Activated naive CD8-positive, alpha-beta T cell treated with anti-CD3 and anti-CD28 coated beads, Interleukin-2, amount 50 U/mL, for 24 hours (primary cell): ENCODE measurements at regions not wholly inside any gene's neighbourhood (a gene's known extent, or its start where the extent isn't known, plus 50 kb on each side); places are given as distances from the start of the nearest gene placed in this dataset.

Source experiments
- ATAC-seq: fragments of 150-1000 bp; cut with Tn5 transposase; one replicate; pipeline ENCODE4 v1.10.0; 2021
- DNase-seq: peaks from one replicate; pipeline ENCODE4 v3.0.0; 2021
- H3K27ac Mint-ChIP-seq: one replicate; pipeline ENCODE4 v1.8.0; 2021; ENCODE audit warnings: mild to moderate bottlenecking, mixed read lengths
- H3K27me3 Mint-ChIP-seq: one replicate; pipeline ENCODE4 v1.8.0; 2021; ENCODE audit warnings: mixed read lengths
- H3K36me3 Mint-ChIP-seq: one replicate; pipeline ENCODE4 v1.8.0; 2021; ENCODE audit warnings: low read depth, mixed read lengths
- H3K4me1 Mint-ChIP-seq: one replicate; pipeline ENCODE4 v1.8.0; 2021; ENCODE audit warnings: mixed read lengths
- H3K4me3 Mint-ChIP-seq: one replicate; pipeline ENCODE4 v1.8.0; 2021; ENCODE audit warnings: mild to moderate bottlenecking, moderate library complexity, mixed read lengths
- H3K9me3 Mint-ChIP-seq: one replicate; pipeline ENCODE4 v1.8.0; 2021; ENCODE audit warnings: mixed read lengths

DNA sequence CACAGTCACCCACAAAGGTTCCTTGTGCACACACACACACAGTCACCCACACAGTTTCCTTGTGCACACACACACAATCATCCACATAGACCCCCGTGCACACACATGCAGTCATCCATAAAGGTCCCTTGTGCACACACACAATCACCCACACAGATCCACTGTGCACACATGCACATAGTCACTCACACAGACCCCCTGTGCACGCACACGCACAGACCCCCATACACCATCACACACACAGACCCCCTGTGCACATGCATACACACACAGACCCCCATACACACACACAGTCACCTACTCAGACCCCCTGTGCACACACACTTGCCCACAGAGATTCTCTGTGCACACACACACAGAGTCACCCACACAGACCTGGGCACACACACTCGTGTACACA is 107.1 kb downstream of the HSPH1 start:
- no peak overlapping the region for H3K4me3 Mint-ChIP-seq
- peaks cover 3% of the 10 kb centered on the region for H3K27me3 Mint-ChIP-seq
- no peak for ATAC-seq
- H3K4me1 Mint-ChIP-seq: peaks cover 13% of the 10 kb centered on the region
- H3K36me3 Mint-ChIP-seq: no peaks in the 10 kb centered on the region
- no peak for DNase-seq
- no peaks in the 10 kb centered on the region for H3K9me3 Mint-ChIP-seq
- H3K27ac Mint-ChIP-seq: no peak overlapping the region

DNA sequence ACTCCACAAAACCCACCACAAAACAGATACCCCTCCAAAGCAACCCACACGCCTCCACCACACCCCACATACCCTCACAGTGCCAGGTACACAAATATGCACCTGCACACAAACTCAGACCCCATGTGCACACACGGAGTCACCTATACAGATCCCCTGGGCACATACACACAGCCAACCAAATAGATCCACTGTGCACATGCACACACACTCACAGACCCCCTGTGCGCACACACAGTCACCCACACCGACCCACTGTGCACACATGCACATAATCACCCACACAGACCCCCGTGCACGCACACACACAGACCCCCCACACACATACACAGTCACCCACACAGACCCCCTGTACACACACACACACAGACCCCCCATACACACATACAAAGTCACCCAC is 107.8 kb downstream of the HSPH1 start:
- no peaks in the 10 kb centered on the region for H3K9me3 Mint-ChIP-seq
- DNase-seq: no peak
- peaks cover 13% of the 10 kb centered on the region for H3K4me1 Mint-ChIP-seq
- no peak overlapping the region for H3K27ac Mint-ChIP-seq
- ATAC-seq: no peak
- no peak overlapping the region for H3K4me3 Mint-ChIP-seq
- H3K36me3 Mint-ChIP-seq: no peaks in the 10 kb centered on the region
- peaks cover 3% of the 10 kb centered on the region for H3K27me3 Mint-ChIP-seq

DNA sequence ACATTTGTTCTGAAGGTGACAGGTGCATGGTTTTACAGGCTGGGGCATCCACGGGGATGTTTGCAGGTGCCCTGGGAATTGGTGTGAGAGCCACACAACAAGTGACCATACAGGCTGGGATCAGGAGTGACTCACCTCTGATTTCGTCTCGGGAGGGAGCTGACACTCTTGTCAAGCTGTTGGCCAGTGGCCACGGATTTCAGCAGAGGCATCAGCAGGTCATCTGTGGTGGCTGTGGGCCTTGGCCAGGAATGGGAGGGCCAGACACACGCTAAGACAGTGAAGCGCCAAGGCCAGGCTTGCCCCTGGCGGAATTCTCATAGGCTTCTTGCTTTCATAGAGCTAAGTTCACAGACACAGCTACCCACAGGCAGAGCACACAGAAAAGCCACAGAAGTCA is 108.6 kb downstream of the HSPH1 start:
- ATAC-seq: no peak
- no peak for DNase-seq
- Mint-ChIP-seq H3K27ac (no peak overlapping the region), H3K27me3 (peaks cover 3% of the 10 kb centered on the region), H3K36me3 (no peaks in the 10 kb centered on the region), H3K4me3 (no peak overlapping the region), H3K9me3 (no peaks in the 10 kb centered on the region), H3K4me1 (peaks cover 13% of the 10 kb centered on the region)

DNA sequence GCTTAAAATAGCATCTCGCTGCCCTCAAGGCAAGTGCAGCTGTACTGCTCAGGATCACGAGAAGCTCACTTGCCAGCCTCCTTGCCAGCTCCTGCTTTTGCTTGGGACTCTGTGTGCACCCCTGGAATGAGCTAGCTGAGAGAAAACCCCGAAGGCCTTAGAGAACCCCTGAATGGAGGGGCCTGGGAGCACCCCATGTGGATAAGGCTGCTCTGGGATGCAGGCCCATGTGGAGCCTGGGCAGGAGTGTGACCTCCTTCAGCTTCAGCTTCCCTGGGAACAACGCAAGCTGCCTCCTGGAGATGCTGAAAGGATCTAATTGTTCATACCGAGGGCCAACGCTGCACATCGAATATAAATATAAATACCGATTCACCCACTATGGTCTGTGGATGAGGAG is 109.2 kb downstream of the HSPH1 start:
- Mint-ChIP-seq H3K27ac (no peak overlapping the region), H3K27me3 (peaks cover 3% of the 10 kb centered on the region), H3K36me3 (no peaks in the 10 kb centered on the region), H3K9me3 (no peaks in the 10 kb centered on the region), H3K4me3 (no peak overlapping the region), H3K4me1 (peaks cover 13% of the 10 kb centered on the region)
- no peak for ATAC-seq
- DNase-seq: no peak

DNA sequence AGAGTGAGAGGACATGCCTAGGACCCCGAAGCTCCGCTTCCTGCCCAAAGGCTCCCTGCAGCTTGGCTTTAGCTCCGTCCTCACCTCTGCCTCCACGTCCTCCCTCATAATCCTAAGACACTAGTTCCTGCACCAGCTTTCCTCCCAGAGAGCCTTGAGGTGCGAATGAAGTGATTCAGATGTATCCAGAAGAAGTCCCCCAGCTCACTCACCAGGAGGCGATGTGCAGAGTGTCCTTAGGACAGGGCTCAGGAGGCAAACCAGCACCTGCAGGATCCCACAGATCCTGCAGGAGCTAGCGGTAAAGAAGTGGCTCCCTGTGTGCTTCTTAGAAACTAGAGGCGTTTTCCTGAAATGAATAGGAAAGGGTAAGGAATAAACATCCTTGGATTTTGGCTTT is 109.7 kb downstream of the HSPH1 start:
- ATAC-seq (no peak), DNase-seq (no peak)
- H3K27me3 Mint-ChIP-seq: peaks cover 3% of the 10 kb centered on the region
- H3K4me3 Mint-ChIP-seq: no peak overlapping the region
- no peak overlapping the region for H3K27ac Mint-ChIP-seq
- H3K4me1 Mint-ChIP-seq: peaks cover 13% of the 10 kb centered on the region
- H3K9me3 Mint-ChIP-seq: no peaks in the 10 kb centered on the region
- H3K36me3 Mint-ChIP-seq: no peaks in the 10 kb centered on the region

DNA sequence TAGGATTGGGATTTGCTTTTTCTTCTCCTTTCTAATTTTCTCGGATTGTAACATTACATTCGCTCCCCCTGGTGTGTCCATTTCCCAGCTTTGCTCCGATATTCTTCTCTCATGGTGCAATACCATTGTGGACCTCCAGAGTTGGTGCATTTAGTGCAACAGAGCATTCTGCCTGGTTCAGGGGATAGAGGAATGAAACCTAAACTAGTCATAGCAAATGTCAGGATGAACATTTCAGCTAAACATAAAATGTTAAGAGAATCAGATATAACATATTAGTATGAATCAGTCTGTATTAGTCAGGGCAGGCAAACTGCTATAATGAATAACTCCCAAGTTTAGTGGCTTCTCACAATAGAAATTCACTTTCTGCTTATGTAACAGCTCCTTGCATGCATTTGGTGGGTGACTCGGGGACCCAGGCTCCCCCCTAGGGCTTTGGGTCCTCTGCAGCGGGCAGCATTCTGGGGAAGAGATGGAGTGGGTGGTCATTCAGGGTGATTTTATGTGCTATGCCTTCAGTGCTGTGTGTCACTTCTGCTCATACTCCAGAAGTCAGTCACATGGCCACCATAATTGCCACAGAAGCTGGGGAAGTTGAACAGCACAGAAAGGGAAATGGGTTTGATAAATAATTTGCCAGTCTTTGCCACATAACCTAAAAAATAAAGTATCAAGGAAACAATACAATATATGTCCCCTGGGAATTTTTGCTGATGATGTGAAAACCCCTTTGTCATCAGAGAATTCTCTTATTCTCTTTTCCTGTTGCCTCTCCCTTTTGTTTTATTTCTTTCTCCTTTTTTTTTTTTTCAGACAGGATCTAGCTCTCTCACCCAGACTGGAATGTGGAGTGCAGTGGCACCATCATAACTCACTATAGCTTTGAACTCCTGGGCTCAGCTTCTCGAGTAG is 111.0 kb downstream of the HSPH1 start:
- ATAC-seq (peak; percentile 29), DNase-seq (no peak)
- H3K27me3 Mint-ChIP-seq: peaks cover 3% of the 10 kb centered on the region
- peak overlapping the region; percentile 47 for H3K27ac Mint-ChIP-seq
- H3K4me3 Mint-ChIP-seq: no peak overlapping the region
- H3K4me1 Mint-ChIP-seq: peaks cover 20% of the 10 kb centered on the region
- no peaks in the 10 kb centered on the region for H3K9me3 Mint-ChIP-seq
- H3K36me3 Mint-ChIP-seq: no peaks in the 10 kb centered on the region

DNA sequence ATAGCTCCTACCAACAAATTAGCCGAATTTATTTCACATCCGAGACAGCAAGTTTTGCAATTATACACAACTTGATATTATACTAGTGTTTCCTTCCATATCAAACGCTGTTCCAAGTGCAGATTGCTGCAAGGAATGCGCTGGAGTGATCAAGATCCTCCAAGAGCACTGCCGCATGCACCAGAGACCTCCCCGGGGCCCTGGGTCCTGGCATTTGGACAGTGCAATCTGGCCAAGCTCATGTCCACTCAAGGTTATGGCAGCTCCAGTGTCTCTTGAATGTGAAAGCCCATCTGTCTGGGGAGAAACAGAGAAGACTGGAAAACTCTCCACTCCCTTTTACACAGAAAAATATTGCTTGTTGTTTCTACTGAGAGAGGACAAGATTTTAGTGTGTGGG is 111.9 kb downstream of the HSPH1 start:
- no peaks in the 10 kb centered on the region for H3K9me3 Mint-ChIP-seq
- no peak for DNase-seq

DNA sequence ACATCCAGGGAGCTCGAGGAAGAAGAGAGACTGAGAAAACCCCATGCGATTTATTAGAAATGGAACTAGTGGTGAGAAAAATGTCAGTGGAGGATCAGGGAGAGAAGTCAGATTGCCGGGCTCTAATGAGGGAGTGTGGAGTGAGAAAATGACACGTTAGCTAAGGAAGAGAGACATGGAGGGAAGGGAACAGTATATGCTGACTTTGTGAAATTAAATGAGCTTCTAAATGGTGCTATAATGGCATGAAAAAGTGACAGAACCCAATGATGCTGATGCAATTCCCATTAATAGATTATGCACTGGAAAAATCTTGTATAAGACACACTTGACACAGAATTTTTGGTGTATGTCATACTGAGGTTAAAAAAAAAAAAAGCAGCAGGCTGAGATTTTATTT is 112.6 kb downstream of the HSPH1 start:
- Mint-ChIP-seq H3K9me3 (no peaks in the 10 kb centered on the region), H3K27me3 (peaks cover 5% of the 10 kb centered on the region), H3K4me3 (no peak overlapping the region), H3K27ac (no peak overlapping the region), H3K36me3 (no peaks in the 10 kb centered on the region), H3K4me1 (peaks cover 37% of the 10 kb centered on the region)
- DNase-seq: no peak
- no peak for ATAC-seq

More for the DNA sequence above, 111.9 kb downstream of the HSPH1 start:
- Mint-ChIP-seq H3K4me3 (no peak overlapping the region), H3K4me1 (peaks cover 29% of the 10 kb centered on the region), H3K27ac (no peak overlapping the region), H3K36me3 (no peaks in the 10 kb centered on the region), H3K27me3 (peaks cover 3% of the 10 kb centered on the region)
- no peak for ATAC-seq

DNA sequence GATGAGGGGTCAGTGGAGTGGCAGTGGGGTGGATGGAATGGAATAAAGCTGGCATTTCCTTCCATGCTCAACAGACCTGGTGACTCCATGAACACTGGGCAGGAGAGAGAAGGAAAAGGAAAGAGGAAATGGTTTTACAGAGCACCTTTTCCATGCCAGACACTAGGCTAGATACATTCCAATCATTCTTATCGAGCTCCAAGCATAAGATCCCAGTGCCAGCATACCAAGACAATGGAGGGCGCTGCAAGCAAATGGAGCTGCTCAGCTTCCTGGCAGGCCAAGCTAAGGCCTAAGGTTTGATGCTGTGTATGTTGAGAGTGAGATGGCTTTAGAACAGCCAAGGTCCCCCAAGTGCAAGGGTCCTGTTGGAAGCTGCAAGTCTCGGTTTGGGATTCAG is 113.2 kb downstream of the HSPH1 start:
- Mint-ChIP-seq H3K27ac (no peak overlapping the region), H3K27me3 (peaks cover 5% of the 10 kb centered on the region), H3K36me3 (no peaks in the 10 kb centered on the region), H3K4me1 (peaks cover 43% of the 10 kb centered on the region), H3K4me3 (no peak overlapping the region), H3K9me3 (no peaks in the 10 kb centered on the region)
- ATAC-seq (no peak), DNase-seq (no peak)

DNA sequence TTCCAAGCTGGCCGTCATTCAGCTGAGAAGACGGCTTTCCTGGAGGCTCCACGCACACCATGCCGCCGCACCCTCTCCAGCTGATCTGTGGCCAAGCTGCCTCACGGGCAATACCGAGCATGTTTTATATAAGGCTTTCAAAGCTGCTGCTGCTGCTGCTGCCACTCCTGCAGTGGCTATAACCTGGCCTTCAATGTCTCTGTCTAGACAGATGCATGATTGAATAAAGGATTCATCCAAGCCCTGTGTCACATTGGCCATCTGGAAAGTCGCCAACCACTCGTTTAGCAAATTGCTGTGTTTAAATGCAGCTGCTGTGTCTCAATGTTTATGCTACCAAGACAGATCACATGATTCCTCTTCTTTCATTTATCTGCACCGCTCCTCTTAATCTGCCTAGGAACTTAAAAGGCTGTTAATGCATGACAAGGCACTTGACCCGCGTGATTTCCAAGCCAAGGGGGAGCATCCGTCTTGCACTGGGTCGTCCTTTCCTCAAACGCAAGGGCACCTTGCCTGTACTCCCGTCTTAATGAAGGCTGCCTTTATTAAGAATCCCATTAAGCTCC is 114.3 kb downstream of the TEX26 start:
- DNase-seq: no peak
- Mint-ChIP-seq H3K4me1 (peaks cover 60% of the 10 kb centered on the region), H3K27ac (no peak overlapping the region), H3K36me3 (no peaks in the 10 kb centered on the region), H3K9me3 (no peaks in the 10 kb centered on the region), H3K4me3 (no peak overlapping the region), H3K27me3 (peaks cover 14% of the 10 kb centered on the region)
- no peak for ATAC-seq

DNA sequence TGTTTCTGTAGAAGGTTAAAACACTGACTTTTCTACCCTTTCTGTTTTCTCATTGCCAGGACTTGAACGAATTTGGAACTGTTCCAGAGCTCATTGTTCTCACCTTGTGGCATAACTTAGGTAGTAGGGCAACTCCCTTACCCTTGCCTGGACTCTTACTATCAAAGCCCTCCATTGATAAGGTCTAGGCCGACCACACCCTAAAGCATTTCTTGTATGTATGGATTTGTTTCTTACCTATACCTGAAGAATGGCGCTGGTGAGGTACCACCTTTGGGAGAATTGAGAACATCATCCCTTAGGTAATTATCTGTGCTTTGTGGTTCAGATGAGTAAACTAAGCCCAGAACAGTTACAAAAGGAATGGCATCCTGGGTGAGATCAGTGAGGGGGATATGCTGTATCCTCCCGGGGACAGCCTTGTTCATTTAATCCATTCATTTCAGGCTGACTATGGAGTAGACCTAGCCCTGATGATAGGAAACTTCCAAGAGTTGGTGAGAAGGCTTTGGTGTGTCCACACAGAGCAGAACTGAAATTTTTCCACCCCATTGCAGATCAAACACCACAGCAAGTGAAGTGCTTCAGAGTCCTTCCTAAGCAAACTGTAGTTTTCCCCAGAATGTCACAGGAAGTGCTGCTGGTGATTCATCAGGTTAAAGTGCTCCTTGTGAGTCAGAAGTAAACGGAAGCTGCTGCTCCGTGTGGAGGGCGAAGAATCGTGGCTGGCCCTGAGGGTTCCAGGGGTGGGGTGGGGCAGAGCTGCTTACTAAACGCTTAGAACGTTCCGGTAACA is 113.0 kb downstream of the TEX26 start:
- Mint-ChIP-seq H3K36me3 (no peaks in the 10 kb centered on the region), H3K9me3 (no peaks in the 10 kb centered on the region), H3K4me3 (peak overlapping the region; percentile 32), H3K27ac (no peak overlapping the region), H3K27me3 (peaks cover 14% of the 10 kb centered on the region), H3K4me1 (peaks cover 57% of the 10 kb centered on the region)
- DNase-seq (peak; percentile 73), ATAC-seq (peak; percentile 84)

DNA sequence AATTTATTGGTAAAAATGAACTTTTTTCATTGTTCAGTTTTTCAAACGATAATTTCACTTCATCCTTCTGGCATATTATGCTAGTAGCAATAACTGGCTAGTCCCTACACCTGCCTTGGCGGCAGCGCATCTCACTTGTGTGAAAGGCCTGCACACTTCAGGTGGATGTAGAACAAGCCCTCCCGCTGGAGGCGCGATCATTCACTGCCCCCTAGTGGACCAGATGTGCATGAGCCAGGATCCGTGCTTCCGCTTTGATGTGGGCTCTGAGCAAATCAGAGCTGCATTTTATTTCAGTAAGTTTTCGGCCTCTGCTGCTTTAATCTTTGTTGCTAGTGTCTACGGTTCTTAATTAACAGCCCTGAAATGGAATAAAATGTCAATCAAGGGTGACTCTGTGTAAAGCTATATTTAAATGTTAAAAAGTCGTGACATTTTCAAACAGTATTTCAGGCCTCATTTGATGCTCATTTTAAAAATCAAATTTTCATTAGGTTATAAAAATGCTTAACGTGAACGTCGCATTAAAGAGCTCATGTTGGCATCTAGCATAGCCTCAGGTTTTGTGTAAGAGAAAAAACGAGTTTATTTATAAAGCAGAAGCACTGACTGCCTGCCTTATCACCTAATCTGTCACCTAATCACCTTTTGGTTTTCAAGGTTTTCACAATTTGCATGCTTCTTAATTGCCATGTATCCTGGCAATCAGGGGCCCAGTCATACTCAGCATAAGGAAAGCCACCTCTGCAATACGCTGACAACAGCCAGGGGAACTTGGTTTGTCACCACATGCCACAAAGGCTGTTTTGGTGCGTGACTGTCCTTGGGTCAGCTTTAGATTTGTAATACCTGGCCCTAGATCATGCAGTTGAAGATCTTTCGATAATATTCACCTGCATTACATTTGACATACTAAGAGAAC is 112.2 kb downstream of the TEX26 start:
- Mint-ChIP-seq H3K36me3 (peaks cover 2% of the 10 kb centered on the region), H3K4me3 (peak overlapping the region; percentile 2), H3K27ac (no peak overlapping the region), H3K27me3 (peaks cover 16% of the 10 kb centered on the region), H3K9me3 (no peaks in the 10 kb centered on the region), H3K4me1 (peaks cover 64% of the 10 kb centered on the region)
- ATAC-seq (peak; percentile 50), DNase-seq (peak; percentile 79)

DNA sequence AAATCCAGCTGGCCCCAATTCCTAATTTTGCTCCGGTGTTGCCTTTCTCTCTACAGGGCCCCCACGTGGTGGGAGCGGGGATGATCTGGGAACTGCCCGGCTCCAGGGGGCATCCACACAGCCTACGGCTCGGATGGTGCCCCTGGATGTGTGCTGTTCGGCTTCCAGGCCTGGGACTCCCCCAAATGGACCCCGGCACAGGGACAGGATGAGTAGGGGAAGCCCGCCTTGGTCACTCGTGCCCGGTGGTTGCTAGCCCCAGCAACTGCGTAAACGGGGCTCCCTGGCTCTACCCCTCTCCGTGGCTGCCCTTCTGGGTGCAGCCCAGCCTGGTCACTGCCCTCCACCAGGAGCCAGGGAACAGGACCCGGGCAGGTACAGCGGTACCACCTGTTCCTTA is 111.5 kb downstream of the TEX26 start:
- Mint-ChIP-seq H3K27me3 (peaks cover 20% of the 10 kb centered on the region), H3K36me3 (peaks cover 6% of the 10 kb centered on the region), H3K4me3 (no peak overlapping the region), H3K4me1 (peaks cover 70% of the 10 kb centered on the region), H3K27ac (no peak overlapping the region), H3K9me3 (no peaks in the 10 kb centered on the region)
- ATAC-seq (no peak), DNase-seq (no peak)
